Stomach smooth muscle (tissue), 2 donors: ENCODE measurements at regions not wholly inside any gene's neighbourhood (a gene's known extent, or its start where the extent isn't known, plus 50 kb on each side); places are given as distances from the start of the nearest gene placed in this dataset.

Experiments used
- H3K27ac ChIP-seq: one replicate; pipeline ENCODE4 v1.7.0; 2013; ENCODE audit warnings: mild to moderate bottlenecking, low read length, inconsistent platforms
- H3K27me3 ChIP-seq, 2 donors: one replicate each; pipeline ENCODE4 v1.7.0; 2013; ENCODE audit warnings: low read length in 2 of 2; ENCODE audit not compliant: insufficient read depth in 2 of 2, control insufficient read depth in 1 of 2
- H3K36me3 ChIP-seq, 2 donors: one replicate each; pipeline ENCODE4 v1.7.0; 2013; ENCODE audit warnings: low read length in 2 of 2; ENCODE audit not compliant: control insufficient read depth in 2 of 2, insufficient read depth in 2 of 2
- H3K4me1 ChIP-seq: one replicate; pipeline ENCODE4 v1.7.0; 2013; ENCODE audit warnings: low read length; ENCODE audit not compliant: control insufficient read depth, insufficient read depth
- H3K4me3 ChIP-seq, 2 donors: one replicate each; pipeline ENCODE4 v1.7.0; 2013; ENCODE audit warnings: low read length in 2 of 2
- H3K9ac ChIP-seq, 2 donors: one replicate each; pipeline ENCODE4 v1.7.0; 2013; ENCODE audit warnings: low read length in 2 of 2, mild to moderate bottlenecking in 1 of 2
- H3K9me3 ChIP-seq, 2 donors: one replicate each; pipeline ENCODE4 v1.7.0; 2013; ENCODE audit warnings: low read length in 2 of 2; ENCODE audit not compliant: control insufficient read depth in 2 of 2
- donor health status: healthy.
- donor health status: Pancreatic carcinoma.

DNA sequence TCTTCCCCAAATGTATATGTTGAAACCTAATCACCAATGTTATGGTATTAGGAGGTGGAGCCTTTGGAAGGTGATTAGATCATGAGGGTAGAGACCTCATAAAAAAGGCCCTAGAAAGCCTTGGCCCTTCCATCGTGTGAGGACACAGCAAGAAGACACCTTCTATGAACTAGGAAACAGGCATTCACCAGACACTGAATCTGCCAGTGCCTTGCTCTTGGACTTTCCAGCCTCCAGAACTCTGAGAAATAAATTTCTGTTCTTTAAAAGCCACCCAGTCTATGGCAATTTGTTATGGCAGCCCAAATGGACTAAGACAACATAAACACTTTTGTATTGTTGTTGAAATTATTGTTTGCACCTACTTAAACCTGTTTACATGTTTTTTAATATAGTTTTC is 221.8 kb upstream of the RPS6KA3 start:
- no peak overlapping the region for H3K9ac ChIP-seq
- no peaks in the 10 kb centered on the region for H3K4me1 ChIP-seq
- H3K9me3 ChIP-seq = peaks cover 0 to 2% of the 10 kb centered on the region in 2 donors
- no peak overlapping the region for H3K4me3 ChIP-seq
- no peak overlapping the region for H3K27ac ChIP-seq
- peaks cover 0 to 2% of the 10 kb centered on the region in 2 donors for H3K27me3 ChIP-seq
- H3K36me3 ChIP-seq = no peaks in the 10 kb centered on the region

DNA sequence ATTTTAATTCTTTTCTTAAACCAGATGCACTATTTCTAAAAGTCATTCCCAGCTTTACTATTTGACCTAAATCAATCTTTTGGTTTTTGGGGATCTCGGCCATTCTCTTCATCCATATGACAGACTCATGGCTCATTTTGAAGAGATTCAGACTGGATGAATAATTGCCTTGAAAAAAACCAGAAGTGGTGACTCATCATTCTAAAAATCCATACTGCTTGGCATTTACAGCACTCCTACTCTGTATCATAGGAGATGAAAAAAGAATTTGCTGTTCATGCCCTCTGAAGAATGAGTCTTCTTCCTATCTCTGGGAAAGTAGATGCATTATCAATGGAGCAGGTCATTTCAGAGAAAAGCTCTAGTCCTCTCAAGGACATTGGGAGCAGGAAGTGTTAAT is 220.5 kb upstream of the RPS6KA3 start:
- Histone ChIP-seq H3K4me1 (no peaks in the 10 kb centered on the region), H3K4me3 (no peak overlapping the region), H3K27me3 (peaks cover 0 to 2% of the 10 kb centered on the region in 2 donors), H3K9ac (no peak overlapping the region), H3K27ac (no peak overlapping the region), H3K9me3 (peaks cover 0 to 2% of the 10 kb centered on the region in 2 donors), H3K36me3 (no peaks in the 10 kb centered on the region)

DNA sequence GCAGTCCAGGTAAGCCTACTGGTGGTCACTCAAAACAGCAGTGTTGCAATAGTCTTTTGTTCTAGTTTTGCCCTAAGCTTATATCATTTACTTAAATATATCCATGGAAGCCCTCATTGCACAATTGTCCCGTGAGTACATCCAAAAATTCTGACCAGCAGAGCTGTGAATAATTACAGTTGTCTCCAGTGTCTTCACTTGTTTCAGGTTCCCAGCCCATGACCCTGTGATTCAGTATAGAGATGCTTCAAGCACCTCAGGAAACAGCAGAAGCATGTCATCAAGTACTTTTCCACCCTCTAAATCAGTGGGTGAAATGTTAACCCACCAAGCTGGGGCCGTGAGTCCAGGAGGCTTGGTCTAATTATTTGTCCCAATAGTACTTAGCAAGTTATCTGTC is 214.9 kb upstream of the RPS6KA3 start:
- Histone ChIP-seq H3K9me3 (peaks cover 0 to 2% of the 10 kb centered on the region in 2 donors), H3K27me3 (peaks cover 0 to 3% of the 10 kb centered on the region in 2 donors), H3K4me3 (no peak overlapping the region), H3K36me3 (no peaks in the 10 kb centered on the region), H3K4me1 (no peaks in the 10 kb centered on the region), H3K9ac (no peak overlapping the region), H3K27ac (no peak overlapping the region)

DNA sequence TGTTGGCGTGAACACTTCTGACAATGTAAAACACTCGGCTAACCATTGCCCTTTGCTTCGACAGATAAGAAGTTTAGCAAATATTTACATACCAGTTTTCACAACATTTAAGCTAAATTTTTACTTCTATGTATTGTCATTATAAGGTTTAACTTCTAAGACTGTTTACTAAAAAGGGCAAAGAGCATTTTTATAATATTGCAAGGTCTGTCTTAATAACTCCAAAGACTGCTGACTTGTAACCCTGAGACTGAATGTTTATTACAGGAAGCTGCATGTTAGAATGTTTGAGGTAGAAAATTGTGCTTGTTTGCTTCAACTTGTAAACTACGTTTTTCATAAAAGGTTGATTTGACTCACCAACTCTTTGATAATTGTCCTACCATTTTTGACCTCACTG is 213.2 kb upstream of the RPS6KA3 start:
- Histone ChIP-seq H3K9me3 (peaks cover 0 to 2% of the 10 kb centered on the region in 2 donors), H3K36me3 (no peaks in the 10 kb centered on the region), H3K4me1 (no peaks in the 10 kb centered on the region), H3K4me3 (no peak overlapping the region), H3K27ac (no peak overlapping the region), H3K27me3 (peaks cover 0 to 3% of the 10 kb centered on the region in 2 donors), H3K9ac (no peak overlapping the region)

DNA sequence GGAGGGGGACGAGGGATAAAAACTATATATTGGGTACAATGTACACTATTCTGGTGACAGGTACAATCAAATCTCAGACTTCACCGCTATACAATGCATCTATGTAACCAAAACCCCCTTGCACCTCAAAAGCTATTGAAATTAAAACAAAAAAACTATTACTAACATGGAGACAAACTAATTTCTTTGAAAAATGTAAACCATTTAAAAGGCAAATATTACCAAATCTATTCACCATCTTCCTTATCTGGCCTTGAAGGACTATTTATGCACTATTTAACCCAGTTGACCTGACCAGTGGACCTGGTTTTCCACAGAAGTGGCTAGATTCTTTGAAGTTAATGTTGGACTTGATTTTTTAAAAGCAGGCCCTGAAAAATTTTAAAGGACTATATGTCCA is 212.3 kb upstream of the RPS6KA3 start:
- Histone ChIP-seq H3K27me3 (peaks cover 0 to 3% of the 10 kb centered on the region in 2 donors), H3K4me1 (no peaks in the 10 kb centered on the region), H3K9me3 (no peaks in the 10 kb centered on the region)

DNA sequence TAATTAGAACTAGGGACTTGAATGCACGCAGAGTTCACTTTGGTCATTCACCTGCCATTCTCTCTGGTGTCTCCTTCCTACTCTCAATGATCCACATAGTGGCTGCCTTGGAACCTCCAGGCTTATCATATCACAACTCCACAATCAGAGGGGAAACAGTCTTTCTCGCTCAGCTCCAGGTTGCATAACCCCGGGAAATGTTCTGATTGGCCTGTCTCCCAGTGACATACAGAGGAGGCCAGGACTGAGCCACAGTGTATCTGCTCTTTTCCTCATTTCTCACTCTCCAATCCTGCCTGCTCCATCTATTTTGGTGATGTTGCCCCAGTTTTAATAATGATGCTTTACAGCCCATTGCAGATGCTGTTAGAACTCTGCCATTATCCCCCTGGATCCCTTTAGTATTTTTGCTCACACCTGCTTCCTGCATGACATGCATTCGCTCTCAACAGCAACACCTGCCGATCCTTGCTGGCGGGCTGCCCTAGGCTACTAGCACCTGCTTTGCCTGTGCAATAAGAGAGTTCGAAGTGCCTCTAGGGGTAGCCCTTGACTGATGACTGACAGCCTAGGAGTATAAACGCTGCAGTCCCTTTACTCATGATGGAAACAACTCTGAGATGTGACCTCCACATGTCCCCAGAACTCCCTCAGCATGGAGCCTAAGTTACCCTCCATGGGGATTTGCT is 211.3 kb upstream of the RPS6KA3 start:
- no peaks in the 10 kb centered on the region for H3K4me1 ChIP-seq
- no peak overlapping the region for H3K9ac ChIP-seq
- no peaks in the 10 kb centered on the region for H3K36me3 ChIP-seq
- H3K27ac ChIP-seq = no peak overlapping the region
- no peaks in the 10 kb centered on the region for H3K9me3 ChIP-seq
- H3K4me3 ChIP-seq = no peak overlapping the region
- peaks cover 0 to 3% of the 10 kb centered on the region in 2 donors for H3K27me3 ChIP-seq

More for the DNA sequence above, 212.3 kb upstream of the RPS6KA3 start:
- no peak overlapping the region for H3K9ac ChIP-seq
- no peaks in the 10 kb centered on the region for H3K36me3 ChIP-seq
- H3K4me3 ChIP-seq = no peak overlapping the region
- H3K27ac ChIP-seq = no peak overlapping the region

DNA sequence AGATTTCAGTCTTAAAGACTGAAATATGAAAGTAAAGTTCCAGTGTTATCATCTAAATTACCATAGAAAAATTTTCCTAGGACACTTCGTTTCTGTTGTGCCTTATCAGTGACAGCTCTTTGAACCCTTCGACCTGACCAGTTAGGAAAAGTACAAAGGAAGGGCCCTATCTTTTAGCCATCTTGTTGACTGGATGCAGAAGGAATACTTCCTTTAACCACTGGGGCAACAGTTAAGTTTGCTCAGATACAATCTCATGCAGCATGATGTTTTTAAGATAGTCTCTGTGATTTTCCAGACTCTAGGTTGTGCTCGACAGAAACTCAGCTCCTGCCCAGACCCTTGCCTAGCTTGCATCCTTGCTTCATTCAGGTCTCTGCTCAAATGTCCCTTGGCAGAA is 210.5 kb upstream of the RPS6KA3 start:
- H3K27ac ChIP-seq = no peak overlapping the region
- no peak overlapping the region for H3K4me3 ChIP-seq
- no peaks in the 10 kb centered on the region for H3K9me3 ChIP-seq
- no peak overlapping the region for H3K9ac ChIP-seq
- H3K36me3 ChIP-seq = no peaks in the 10 kb centered on the region
- H3K4me1 ChIP-seq = no peaks in the 10 kb centered on the region
- peaks cover 0 to 3% of the 10 kb centered on the region in 2 donors for H3K27me3 ChIP-seq

DNA sequence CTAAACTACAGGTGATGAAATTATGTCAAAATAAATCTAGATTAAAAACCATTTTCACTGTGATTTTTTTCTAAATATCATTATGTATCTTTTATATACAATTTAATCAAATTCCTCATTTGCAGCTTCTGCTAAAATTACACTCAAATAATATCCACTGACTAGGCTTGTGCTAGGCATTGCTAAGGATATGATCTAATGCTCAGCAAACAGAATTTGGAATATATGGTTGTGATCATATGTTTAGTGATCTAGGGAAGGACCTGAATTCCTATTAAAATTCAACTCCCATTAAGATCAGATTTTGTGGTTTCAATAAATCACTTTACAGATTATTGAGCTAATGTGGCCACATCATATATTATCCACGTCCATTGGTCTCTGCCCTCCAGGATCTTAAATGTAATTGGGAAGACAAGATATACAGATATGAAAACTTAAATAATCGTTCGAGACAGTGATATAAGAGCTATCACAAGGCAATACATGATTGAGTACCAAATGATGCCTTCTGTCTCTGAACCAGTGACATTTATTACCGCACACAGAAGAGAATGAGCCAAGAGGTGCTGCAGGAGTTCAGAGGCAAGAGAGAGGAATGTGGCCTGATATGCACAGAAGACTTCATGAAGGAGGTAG is 206.0 kb upstream of the RPS6KA3 start:
- no peaks in the 10 kb centered on the region for H3K9me3 ChIP-seq
- no peaks in the 10 kb centered on the region for H3K4me1 ChIP-seq
- no peaks in the 10 kb centered on the region for H3K36me3 ChIP-seq
- H3K4me3 ChIP-seq = no peak overlapping the region
- H3K9ac ChIP-seq = no peak overlapping the region
- H3K27ac ChIP-seq = no peak overlapping the region
- H3K27me3 ChIP-seq = no peaks in the 10 kb centered on the region

DNA sequence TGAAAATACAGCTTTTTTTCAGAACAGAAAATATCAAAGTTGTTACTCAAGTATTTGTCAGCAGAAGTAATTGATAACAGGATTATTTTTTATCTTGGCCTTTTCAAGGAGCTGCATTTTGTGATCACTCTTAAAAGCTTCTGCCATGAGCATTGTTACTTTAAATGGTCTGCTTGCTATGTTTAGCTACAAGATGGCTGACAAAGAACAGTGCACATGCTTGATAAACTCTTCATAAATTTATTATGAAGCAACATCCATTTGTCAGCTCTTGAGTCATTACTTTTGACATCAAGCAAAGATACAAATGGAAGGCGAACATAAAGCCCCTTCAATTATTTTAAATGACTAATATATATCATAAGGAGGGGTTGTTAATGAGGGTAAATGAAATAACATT is 205.4 kb upstream of the RPS6KA3 start:
- H3K27me3 ChIP-seq = no peaks in the 10 kb centered on the region
- H3K9me3 ChIP-seq = no peaks in the 10 kb centered on the region
- no peak overlapping the region for H3K27ac ChIP-seq
- H3K9ac ChIP-seq = no peak overlapping the region
- no peaks in the 10 kb centered on the region for H3K36me3 ChIP-seq
- no peaks in the 10 kb centered on the region for H3K4me1 ChIP-seq
- H3K4me3 ChIP-seq = no peak overlapping the region

DNA sequence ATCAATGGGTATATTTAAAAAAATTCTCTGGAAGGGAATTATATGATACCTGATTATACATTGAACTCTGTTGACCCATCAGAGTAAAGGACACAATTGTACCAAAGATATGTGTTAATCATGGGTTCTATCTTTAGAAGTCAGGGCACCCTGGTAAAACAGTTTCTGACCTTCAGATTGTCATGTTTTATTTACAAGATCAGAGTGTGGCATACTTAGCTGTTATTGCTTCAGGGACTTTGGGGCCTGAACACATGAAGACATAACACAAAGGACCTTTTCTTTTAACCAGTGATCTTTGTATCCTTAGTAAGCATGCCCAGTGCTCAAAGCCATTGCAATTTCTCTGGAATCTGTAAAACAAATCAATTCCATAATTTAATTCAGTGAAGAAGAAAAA is 204.8 kb upstream of the RPS6KA3 start:
- H3K9ac ChIP-seq = no peak overlapping the region
- H3K9me3 ChIP-seq = no peaks in the 10 kb centered on the region
- no peaks in the 10 kb centered on the region for H3K4me1 ChIP-seq
- H3K4me3 ChIP-seq = no peak overlapping the region
- H3K36me3 ChIP-seq = no peaks in the 10 kb centered on the region
- H3K27ac ChIP-seq = no peak overlapping the region
- no peaks in the 10 kb centered on the region for H3K27me3 ChIP-seq
